DMS 273 treated with DMSO at 0.1 percent for 48 hours (cell line): ENCODE measurements at regions not wholly inside any gene's neighbourhood (a gene's known extent, or its start where the extent isn't known, plus 50 kb on each side); places are given as distances from the start of the nearest gene placed in this dataset.
"Not testable (repeated sequence)": the region's sequence is repeated elsewhere in the genome, so short reads cannot be mapped to it uniquely, and the experiment has no call there.

ENCODE experiments used
- DNase-seq: peaks from one replicate; lab custom pipeline; 2025; lab: John Stamatoyannopoulos, UW

DNA sequence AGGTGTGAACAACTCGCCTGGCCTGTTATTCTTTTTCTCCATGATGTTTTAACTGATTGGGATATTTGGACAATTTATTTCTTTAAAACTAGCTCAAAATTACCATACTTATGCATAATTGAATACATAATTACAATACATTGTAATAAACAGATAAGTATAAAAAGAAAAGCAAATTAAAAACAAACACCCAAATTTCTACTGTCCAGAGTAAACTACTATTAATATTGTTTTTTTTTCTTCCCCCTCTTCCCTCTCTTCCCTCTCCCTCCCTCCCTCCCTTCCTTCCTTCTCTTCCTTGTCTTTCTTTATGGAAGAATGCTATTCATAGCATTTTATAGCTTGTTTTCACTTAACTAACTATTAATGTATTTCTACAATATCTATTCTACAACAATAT is 117.7 kb upstream of the IVNS1ABP start:
- DNase-seq: no peak

DNA sequence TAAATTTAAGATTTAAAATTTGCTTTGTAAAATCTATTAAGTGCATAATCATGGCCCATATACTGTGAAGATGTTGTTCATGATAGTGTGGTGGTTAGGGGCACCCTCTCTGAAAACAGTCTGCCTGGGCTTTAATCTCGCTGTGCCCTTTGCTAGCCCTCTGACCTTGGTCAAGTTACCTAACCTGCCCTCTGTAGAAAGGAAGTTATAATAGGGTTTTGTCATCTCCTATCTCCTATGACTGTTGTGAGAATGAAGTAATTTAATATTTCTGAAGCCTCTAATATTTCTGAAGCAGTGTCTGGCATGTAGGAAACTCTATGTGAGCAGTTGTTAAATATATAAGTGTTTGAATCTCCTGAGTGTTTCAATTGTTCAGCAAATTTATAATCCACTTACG is 116.6 kb upstream of the IVNS1ABP start:
- DNase-seq: no peak

DNA sequence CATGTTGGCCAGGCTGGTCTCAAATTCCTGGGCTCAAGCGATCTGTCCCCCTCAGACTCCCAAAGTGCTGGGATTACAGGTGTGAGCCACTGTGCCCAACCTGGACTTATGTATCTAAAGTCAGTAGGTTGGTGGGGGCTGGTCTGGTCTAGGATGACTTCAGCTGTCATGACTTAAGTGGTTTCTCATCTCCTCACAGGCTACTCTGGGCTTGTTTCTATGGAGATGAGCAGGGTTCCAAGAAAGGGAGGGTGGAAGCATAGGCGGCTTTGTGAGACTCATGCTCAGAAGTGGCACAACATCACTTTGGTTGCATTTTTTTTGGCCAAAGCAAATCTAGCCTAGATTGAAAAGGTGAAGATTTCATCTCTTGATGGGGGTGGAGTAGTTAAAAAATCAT is 115.9 kb upstream of the IVNS1ABP start:
- DNase-seq: no peak

DNA sequence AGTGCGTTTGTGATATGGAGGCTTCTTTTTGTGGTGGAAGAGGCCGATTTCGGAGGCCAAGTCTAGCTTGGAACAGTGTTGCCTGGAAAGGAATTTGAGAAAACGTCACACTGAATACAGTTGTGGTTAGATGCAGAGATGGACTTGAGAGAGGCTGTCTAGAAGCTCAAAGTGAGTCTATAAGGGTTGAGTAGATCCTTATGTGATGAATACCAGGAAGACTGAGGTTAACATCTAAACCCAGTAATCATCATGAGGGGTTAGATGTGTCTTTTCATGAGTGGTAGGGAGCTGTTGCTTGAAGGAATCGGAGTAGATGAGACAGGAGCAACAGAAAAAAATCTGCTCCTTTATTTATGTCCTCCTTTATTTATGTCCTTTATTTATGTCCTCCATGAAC is 114.6 kb upstream of the IVNS1ABP start:
- no peak for DNase-seq

DNA sequence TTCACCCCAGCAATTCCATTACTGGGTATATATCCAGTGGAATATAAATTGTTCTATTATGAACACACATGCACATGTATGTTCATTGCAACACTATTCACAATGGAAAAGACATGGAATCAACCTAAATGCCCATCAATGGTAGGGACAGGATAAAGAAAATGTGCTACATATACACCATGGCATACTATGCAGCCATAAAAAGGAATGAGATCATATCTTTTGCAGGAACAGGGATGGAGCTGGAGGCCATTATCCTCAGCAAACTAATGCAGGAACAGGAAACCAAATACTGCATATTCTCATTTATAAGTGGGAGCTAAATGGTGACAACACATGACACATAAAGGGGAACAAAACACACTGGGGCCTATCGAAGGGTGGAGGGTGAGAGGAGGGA is 112.6 kb upstream of the IVNS1ABP start:
- not testable (repeated sequence) for DNase-seq

DNA sequence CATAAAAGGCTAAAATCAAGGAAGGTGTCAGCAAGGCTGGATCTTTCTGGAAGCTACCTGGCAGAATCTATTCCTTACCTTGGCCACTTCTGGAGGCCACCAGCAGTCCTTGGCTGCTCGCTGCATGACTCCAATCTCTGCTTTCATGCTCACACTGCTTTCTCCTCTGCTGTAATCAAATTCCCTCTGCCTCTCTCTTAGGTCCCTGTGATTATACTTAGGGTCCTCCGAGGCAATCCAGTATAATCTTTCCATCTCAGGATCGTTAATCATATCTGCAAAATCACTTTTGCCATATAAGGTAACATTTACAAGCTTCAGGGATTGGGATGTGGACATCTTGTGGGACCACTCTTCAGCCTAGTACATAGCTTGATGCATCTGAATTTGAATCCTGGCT is 110.7 kb upstream of the IVNS1ABP start:
- DNase-seq: no peak

DNA sequence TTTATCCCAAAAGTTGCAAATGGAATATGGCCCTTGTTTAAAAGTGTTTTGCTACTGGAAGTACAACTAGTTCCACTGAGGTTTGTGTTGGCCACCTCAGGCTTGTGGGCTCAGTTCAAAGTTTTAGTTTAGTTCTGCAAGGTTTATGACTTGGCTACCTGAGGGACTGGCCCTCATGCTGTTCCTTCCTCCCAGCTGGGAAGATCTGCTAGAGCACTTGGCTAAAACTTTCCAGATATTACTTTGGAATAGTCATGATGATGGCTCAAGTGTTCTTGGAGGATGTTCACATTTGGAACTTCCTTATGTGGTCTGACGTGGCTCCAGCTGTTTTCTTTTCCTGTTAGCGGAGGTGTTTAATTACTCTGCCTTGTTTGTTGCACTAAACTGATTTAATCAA is 110.2 kb upstream of the IVNS1ABP start:
- DNase-seq: no peak

DNA sequence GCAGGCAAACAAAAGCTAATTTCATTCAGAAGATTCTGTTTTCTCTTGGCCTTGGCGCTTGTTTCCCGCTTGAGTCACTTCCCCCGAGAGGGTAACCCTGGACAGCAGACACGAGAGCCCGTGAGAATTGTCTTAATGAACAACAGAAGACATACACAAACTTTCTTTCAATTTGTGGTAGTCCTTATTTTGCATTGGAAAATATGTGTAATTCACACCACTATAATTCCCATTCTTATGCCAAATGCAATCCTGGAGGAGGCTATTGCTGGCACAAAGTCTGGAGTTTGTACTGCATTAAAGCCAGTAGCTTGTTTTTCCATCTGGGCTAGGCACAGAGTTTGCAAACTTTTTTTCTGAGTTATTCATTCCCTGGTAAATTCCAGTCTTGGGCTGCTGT is 109.8 kb upstream of the IVNS1ABP start:
- no peak for DNase-seq

DNA sequence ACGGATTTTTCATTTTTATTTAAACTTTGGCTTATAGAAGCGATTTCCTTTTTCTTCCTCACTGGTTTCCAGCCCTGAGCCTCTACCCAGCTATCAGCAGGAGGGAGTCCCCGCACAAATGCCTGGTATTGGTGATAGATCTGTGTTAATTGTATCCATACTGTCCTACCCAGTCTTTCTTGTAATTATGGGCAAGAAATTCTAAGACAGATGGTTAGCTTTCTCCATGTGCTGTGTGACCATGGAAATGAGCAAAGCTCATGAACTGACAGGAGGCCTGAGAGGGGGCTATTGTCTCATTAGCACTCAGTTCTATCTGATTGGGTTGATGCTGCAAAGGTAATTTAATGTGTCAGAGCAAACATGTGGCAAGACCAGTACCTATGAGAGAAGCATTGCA is 108.1 kb upstream of the IVNS1ABP start:
- DNase-seq: peak; percentile 47

DNA sequence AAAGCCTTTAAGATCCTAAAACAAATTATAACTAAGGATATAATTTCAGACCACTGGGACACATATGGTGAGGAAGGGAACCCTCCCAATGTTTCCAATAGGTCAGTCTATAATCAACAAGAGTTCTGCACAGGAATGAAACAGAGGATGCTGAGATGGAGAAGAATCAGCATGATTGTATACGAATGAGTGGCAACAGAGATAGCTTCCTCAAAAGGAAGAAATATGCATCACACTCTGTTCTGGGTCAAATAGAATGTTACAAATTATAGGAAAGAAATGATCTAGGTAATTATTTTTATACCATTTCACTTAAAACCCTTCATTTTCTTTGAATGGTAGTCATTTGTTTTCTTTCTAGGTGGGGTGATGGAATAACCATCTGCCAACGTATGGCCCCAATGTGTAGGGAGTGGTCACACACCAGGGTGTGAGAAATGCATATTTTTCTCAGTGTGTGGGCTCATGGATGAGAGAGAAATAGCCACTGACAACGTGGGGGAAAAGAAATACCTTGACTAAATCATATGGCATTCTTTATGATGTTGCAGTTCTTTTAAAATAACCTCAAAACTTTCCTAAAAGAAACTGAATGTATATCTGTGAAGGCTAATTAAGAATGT is 104.6 kb upstream of the IVNS1ABP start:
- DNase-seq: no peak

DNA sequence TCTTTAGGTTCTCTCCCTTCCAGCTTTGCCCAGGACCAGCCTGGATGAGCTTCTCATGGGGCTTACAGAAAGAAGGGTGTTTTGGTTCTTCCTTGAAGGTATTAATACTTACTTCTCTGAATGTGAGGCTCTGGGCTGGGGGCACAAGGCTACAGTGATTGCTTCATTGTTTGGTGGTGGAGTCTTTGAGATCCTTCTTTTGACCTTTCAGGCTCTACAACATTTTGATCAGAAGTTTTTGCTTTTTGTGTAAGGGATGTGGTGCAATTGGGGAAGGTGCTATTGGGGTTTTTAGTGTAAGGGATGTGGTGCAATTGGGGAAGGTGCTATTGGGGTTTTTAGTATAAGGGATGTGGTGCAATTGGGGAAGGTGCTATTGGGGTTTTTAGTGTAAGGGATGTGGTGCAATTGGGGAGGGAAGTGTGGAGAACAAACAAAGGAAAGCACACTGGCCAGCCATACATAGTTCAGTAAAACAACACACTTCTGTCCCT is 103.6 kb upstream of the IVNS1ABP start:
- no peak for DNase-seq

DNA sequence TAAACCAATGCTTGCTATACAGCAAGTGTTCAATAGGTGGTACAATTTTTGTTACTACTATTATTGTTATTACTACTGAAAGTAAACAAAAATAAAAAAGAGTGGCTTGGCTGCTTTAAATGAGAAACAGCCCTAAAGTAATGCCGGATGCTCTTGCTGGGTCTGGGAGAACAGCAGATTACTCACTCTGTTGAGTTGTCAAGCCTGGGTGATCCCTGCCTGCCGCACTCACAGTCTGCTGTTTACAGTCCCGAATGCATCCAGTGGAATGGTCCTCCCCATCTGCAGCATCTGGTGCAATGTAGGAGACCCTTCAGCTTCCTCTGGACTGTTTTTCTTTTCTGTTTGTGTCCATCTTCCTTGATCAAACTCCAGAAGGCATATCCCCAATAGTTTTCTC is 102.7 kb upstream of the IVNS1ABP start:
- DNase-seq: no peak

DNA sequence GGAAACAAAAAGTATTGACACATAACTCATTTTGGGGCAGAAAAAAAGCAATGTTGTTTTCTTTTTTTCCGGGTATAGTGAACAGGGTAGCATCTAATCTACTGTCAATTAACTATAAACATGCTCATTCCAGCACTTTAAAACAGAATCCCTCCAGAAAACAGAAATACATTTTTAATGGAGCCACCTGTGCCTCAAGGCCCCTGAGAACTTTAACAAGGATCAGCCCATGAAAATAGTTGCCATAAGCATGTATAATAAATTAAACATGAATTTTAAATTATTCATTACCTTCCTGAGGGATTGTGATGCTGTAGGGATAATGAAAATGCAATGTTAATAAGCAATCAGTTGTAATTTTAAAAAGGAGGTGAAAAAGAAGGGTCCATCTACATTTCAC is 101.4 kb upstream of the IVNS1ABP start:
- no peak for DNase-seq

DNA sequence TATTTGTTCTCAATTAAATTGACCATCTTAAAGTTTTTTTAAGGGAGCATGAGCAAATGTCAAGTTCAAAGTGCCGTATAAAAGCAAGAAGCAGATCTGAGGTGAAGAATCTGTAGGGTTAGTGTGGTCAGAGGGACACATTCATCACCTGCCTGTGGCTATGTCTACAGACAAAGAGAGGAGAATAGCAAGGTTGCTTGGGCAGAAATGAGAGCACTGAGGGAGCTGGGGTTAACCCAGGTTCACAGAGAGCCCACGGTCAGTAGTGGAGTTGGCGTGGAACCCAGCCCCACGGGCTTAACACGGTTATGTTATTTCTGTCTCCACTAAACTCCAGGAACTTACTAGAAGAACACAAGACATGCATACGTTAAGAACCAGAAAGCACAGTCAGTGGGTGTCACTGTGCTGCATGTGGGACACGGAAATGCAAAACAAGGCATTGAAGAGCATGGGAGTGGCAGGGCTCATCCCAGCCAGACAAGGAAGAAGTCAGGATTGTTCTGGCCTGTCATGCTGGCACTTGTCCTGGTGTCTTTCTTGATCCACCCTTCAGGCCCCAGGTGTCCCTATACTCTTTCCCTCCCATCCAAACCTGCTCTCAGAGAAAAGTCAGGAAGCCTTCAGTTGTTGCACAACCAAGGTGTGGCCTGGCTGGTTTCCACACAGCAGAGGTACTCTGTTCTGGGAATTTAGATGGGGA is 95.5 kb upstream of the IVNS1ABP start:
- no peak for DNase-seq

DNA sequence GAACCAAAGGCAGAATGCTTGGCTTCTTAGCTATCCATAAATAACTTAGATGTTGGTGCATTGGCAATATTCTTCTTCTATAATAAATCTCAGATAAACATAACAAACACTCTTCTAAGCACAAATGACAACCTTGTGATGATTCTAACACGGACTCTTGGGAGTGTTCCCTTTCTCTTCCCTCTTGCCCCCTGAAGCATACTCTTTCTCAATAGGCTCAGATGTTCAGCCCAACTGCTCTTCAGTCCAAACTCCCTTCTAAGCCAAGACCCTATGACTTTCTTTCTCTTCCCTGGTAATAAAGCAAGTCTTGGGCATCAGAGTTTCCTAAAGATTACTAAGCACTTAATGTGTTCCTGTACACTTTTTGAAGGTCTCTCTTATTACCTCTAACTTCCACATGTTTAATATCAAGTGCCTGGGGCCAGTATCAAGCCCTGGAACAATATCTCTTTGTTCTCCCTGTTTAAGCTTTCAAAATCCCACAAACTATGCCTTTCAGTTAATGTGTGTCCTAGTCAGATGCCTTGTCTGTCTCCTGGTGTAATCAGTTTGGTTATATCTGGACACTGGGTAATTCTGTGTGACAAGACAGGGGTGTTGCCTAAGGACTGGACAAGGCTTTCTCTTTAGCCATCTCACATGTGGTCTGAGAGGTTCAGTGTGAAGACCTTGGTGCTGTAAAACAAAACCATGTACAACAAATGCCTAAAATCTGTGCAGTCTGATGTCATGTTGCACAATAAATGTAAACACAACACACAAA is 92.9 kb upstream of the IVNS1ABP start:
- DNase-seq: no peak

DNA sequence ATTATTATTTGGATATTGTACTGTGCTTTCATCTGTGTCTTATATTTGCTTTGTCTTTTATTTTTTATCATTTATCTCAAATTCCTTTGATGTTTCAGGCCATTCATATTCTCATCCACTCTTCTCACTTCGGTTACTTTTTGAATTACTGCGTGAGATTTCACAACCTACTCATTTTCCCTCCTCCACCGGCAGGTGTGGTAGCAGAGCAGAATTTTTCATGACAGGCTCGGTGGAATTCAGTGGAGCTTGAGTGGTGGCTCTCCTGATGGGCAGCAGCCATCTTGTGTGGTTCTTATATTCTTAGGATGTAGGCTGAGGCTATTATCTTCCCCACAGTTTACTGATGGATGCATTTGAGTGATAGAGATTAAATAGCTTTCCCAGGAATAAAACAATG is 92.3 kb upstream of the IVNS1ABP start:
- DNase-seq: no peak

DNA sequence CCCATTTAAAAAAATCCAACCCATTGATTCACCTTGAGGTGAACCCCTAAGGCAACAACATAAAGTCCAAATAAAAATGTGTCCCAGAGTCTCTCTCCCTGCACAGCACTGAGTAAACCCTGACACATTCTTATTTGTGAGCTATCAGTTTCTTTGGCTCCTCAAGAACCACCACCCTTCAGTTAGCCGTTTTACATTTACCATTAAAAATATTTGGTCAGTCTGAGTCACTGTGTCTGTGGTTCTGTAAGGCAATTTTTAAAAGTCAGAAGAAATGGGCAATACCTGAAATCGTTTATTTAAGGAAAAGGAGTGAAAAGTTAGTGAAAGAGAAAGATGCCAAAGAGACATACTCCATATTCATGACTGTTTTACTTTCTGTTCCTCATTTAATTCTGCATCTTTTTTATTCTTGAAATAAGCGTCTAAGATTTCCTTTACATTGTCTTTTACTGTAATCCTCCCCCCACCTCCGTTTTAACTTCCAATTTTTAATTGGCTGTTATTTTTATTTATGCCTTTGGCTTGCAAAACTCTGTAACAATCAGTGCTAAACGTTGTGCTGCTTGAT is 91.7 kb upstream of the IVNS1ABP start:
- no peak for DNase-seq

DNA sequence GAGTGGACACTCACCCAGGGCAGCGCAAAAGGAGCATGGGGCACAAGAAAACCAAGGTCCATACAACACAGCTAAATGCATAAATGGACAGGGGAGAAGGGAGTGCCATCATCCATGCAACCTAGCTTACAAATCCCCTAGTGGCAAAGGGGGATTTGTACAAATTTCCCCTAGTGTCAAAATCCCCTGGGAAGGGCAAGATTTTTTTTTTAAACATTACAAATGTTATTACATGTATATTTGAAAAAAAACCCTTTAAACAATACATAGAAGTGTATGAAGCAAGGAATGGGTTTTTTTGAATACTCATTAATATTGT is 89.6 kb upstream of the IVNS1ABP start:
- DNase-seq: no peak

DNA sequence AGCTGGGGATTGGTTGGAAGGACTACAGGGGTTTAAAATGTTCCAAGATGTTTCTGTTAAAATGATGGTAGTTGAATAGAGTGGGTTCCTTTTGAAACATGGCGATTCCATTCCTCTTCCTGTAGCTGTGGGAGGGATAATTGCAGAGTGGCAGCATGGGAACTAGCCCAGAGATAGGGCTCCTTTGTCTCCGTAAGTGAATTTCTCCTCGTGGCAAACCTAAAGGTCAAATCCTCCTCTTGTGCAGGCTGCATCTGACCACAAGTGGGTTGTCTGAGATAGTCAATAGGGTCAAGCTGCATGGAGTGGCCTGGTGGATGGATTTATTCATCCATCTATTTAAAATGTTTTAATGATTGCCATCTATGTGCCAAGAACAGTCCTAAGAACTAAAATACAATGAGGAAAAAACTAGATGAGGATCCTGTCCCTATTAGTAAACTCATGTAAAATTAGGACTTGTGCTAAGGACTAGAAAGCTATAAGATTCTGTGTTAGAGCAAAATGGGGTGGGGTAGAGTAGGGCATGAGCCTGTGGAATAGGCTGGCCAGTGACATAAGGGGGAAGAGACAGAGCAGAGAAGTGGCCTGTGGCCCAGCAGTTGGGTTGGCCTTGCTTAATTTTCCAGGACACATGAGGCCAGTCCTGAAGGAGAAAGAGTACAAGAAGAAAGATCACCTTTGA is 89.1 kb upstream of the IVNS1ABP start:
- no peak for DNase-seq

DNA sequence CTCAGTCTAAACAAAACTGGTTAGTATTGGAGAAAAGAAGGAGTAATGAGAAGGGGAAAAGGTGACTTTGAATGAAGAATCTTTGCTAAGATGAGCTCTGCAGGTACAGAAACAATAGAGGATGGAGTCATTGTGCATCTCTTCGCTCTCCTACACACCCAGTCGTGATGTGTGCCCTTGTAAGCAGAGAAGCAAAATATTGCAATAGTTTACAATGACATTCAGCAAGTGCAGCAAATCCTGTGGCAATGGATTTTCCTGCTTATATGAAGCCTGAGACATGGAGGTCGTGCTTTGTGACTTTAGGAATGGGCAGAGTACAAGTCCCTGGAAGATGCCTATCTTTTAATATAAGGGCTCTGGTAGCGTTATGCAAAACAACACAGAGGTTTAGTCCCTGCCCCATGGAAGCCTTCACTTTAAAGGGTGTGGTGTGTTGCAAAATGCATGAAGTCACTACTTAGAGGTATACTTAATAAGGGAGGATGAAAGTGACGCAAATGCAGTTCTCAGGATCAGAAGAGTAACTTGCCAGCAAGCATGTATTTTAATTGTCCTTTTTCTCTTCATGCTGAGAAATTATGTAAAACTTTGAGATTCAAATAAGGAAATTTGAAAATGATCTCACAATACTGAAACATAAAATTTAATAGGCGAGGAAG is 88.0 kb upstream of the IVNS1ABP start:
- DNase-seq: no peak

DNA sequence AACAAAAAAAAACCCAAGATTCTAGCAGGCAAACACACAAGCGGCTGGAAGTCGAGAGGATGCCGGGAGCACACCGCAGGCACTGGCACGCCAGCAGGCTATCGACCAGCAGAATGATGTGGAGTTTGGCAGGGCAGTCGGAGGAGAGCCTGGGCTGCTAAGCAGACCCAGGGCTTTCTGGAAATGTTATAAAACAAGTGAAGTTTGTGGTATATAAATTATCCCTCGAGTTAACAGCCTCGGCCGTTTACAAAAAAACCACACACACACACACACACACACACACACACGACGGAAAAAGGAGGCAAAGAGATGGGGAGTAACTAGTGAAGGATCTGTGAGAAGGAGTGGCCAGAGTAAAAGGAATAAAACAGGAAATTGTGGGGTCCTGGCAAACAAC is 87.2 kb upstream of the IVNS1ABP start:
- no peak for DNase-seq

DNA sequence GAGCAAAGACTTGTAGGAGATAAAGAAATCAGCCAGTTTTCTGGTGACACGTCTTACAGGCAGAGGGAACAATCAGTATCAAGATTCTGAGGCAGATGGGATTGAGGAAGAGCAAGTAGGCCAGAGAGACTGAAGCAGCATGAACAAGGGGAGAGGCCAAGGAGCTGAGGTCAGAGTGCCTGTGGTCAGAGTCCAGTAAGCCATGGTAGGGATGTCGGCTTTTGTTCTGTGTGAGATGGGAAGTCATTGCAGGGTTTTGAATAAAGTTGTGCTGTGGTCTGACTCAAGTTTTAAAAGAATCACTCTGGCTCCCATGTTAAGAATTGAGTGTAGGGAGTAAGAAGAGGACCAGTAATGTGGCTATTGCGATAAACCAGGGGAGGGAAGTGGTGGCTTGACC is 85.9 kb upstream of the IVNS1ABP start:
- DNase-seq: no peak
